ENCODE measurements at regions not wholly inside any gene's neighbourhood (a gene's known extent, or its start where the extent isn't known, plus 50 kb on each side); places are given as distances from the start of the nearest gene placed in this dataset.
"Not testable (repeated sequence)": the region's sequence is repeated elsewhere in the genome, so short reads cannot be mapped to it uniquely, and the experiment has no call there.

- TF ChIP-seq CTCF (IDR thresholded peaks at IDR 0.05; ENCODE audit: low read depth, low read length); EZH2phosphoT487 (IDR thresholded peaks at IDR 0.05; ENCODE audit: low read depth): not testable (repeated sequence)
Measured at GRCh38 chr9:107774099-107774498, 284.5 kb upstream of the KLF4 start.
